HG03354 (cell line): ENCODE measurements at regions not wholly inside any gene's neighbourhood (a gene's known extent, or its start where the extent isn't known, plus 50 kb on each side); places are given as distances from the start of the nearest gene placed in this dataset.

Experiments used
- ATAC-seq: cut with Tn5 transposase; IDR thresholded peaks from one replicate; pipeline ENCODE4 v1.9.1; 2021; ENCODE audit warnings: mild to moderate bottlenecking; ENCODE audit not compliant: unreplicated experiment, poor library complexity, severe bottlenecking

DNA sequence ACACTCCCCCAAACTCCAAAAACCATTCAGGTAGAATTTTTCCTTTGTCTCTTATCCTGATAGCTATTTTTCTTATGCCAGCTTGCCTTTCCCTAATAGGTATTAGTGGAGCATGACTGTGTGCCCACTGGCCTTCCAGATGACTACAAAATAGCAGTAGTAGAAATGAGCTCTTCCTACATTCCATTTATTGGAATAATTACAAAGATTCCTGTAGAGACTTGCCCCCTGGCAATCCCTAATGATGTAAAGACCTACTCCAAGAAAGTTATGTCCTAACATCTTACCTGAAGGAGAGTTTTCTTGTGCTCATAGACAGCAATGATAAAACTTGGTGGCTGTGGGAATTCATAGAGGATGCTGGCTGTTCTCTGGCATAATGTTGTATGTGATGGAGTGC, 501.8 kb downstream of the GATA3 start:
- no peak for ATAC-seq

GRCh38 chr10:8563478-8563877, 509.0 kb downstream of the GATA3 start:
- no peak for ATAC-seq

DNA sequence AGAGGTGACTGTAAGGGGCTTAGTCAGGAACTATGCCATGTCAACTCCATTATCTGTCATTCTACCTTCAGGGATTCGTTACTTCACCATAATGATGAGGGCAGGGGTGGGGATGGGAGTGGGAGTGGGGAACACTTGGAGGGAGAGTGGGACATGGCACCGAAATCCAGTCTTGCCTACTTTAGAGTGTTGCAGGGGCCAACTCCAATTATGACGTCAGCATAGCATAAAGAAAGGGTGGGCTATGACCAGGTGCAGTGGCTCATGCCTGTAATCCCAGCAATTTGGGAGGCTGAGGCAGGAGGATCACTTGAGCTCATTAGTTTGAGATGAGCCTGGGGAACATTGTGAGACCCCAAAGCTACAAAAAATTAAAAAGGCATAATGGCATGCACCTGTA, 512.2 kb downstream of the GATA3 start:
- no peak for ATAC-seq

DNA sequence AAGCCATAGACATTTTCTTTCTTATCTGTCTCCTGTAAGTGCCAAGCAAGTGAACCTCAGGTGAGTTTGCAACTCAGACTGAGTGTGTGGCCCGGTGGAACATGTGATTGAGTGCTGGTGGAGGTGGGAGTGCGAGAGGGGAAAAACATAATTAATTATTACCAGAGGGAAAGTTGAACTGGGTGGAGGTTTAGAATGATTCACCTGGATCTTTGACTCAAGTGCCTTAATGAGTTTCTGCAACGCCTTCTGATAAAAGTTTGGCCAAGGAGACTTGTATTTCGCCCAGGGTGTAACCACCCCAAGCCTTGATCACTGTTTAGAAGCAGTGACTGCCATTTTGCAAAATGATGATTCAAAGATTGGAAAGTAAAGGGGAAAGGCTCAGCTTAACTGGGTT, 513.9 kb downstream of the GATA3 start:
- ATAC-seq: no peak

DNA sequence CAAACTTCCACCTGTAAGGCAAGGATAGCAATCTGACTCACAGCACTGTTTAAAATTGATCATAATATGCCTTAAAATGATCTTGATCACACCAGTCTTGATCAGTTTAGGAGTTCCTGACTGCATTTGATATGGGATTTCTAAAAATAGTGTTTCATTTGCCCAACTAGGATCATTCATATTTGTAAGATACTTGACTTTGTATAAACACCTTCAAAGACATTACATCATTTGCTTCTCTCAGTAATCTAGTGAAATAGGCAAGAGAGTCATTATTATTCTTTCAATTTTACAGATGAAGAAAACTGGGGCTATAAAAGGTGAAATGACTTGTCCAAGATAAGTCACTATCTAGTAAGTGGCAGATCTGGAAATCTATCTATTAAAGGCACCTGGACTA, 521.1 kb downstream of the GATA3 start:
- ATAC-seq: no peak

- ATAC-seq: no peak
Measured at GRCh38 chr10:8576281-8576680, 521.8 kb downstream of the GATA3 start.

DNA sequence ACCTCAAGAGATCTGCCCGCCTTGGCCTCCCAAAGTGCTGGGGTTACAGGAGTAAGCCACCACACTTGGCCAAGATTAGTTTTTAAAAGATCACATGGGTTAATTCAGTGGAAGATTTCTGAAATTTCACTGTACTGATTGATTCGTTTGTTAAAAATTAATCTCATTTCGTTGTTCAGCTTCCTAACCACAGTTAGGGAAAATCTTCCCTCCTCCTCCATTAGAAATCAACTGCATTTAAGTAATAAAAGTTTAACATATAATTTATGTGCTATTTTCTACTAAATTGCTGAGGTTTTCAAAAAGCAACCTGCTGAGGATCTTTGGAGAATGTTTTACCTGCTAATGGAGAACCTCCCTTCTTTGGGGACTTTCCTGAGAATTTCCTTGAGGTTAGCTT, 522.4 kb downstream of the GATA3 start:
- ATAC-seq: no peak

DNA sequence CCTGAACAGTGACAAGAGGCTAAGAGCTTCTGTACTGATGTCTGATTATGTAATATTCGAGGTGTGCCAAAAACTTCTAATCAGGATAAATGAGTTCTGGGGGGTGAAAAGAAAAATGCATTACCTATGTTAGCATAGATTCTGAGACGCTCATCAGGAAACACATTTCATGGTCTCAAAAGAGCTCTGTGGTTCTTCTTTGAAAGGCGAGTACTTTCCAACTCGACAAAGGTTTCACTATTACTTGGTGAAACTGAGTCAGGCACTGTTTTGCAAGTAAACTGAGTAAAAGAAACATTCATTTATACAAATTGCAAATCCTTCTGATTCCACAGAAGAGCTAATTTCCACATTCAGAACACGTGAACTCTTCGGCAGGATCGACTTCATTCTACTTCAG, 523.2 kb downstream of the GATA3 start:
- ATAC-seq: no peak

DNA sequence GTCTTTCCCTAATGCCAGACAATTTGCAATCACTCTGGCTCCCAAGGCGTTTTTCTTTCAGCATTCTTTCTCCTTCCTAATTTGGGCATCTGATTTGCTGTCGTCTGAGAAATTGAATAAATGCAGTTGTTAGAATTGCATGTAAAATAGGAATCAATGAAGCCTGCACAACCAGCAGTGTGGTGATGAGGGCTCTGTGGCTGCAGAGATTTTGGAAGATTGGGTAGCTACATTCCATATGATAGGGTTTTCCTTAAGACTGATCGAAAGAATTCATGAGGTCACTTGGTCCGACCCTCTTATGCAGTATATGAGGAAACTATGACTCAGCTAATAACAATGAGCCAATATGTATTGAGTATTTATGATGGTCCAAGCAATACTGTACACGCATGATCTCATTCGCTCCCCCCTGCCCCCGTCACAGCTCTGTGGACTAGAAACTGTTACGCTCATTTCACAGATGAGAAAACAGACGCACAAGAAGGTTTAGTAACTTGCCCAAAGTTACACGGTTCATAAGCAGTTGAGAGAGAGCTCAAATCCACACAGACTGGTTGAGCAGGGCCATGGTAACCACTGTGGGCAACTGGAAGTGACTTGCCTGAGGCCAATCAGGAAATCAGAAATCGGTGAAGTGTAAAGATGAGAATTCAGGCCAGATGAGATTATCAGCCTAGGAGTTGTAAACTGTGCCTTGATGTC, 527.2 kb downstream of the GATA3 start:
- ATAC-seq: no peak

DNA sequence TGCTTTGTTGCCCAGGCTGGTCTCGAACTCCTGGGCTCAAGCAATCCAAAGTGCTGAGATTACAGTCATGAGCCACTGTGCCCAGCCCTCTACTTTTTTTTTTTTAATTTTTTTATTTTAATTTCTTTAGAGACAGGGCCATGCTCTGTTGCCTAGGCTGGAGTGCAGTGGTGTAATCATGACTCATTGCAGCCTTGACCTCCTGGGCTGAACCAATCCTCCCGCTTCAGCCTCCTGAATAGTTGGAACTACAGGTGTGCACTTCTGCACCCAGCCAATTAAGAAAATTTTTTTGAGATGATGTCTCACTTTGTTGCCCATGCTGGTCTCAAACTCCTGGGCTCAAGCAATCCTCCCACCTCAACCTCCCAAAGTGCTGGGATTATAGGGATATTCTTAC, 528.6 kb downstream of the GATA3 start:
- no peak for ATAC-seq

GRCh38 chr10:8584666-8585065, 530.2 kb downstream of the GATA3 start:
- no peak for ATAC-seq

- no peak for ATAC-seq
Measured at GRCh38 chr10:8586504-8586903, 532.0 kb downstream of the GATA3 start.

DNA sequence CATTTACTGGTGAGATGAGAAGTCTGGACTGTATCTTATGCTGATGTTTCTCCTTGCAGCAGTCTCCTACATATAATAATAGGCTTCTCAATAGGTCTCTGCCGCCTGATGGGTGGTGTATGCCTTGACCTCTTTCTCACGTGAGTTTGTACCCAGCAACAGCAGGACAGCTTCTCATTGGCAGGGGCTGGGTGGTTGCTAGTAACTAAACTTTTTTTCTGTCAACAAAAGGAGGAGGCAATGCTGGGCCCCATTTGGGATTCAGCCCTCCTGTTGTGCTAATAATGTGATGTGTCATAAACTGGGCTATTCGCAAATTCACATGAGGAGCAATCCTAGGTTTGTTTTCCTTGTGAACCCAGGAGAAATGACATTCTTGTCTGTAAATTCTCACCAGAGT, 533.6 kb downstream of the GATA3 start:
- no peak for ATAC-seq

DNA sequence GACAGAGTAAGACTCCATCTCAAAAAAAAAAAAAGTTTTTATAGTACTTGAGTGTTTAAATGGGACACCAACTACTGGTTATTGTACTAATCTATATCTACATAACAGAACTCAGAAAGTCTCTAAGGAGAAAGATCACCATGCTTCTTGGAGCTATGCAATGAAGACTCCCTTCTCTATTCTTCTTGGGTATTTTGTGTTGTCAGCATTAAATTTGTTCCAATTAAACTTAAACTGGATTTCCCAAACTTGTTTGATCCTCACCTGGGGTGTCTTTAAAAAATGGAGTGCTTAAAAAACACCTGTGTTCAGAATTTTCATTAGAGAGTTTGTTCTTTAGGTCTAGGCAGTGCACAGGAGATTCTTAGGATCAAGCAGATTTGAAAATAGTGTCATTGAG, 536.0 kb downstream of the GATA3 start:
- ATAC-seq: no peak

GRCh38 chr10:8591640-8592039, 537.2 kb downstream of the GATA3 start:
- no peak for ATAC-seq

DNA sequence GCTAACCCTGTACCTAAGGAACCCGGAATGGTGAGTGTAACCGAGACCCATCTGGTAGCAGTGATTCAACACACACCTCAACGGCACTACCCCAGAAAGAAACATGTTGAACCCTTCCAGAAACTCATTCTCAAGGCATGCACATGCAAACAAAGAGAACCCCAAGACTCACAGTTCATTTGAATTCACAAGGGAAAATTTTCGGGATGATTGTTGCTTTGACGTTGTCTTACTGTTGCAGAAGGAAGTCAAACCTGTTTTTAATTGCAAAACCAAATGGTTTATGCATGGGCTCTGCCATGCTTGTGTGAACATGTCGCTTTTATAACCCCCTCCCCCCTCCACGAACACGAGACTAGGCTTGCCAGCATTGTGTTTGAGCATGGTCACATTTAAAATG, 539.7 kb downstream of the GATA3 start:
- ATAC-seq: no peak

- ATAC-seq: no peak
Measured at GRCh38 chr10:8594711-8595110, 540.2 kb downstream of the GATA3 start.

DNA sequence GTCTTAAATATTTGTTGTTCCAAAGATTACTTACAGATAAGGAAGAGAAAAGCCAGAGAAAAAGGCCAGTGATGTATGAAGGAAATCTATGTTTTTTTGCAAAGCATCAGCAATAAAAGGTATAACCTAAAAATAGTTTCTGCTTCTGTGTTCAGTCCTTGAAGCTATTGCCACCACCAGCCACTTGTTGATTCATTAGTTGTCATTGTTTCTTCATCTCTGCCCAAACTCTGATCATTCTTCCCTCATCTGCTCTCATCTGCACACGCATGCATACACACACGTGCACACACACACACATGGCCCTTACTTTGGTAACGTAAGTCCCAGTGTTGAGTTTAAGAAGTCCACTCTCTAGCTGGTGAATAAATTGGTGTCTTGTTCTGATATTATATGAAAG, 540.7 kb downstream of the GATA3 start:
- no peak for ATAC-seq

- no peak for ATAC-seq
Measured at GRCh38 chr10:8596929-8597472, 542.5 kb downstream of the GATA3 start.

DNA sequence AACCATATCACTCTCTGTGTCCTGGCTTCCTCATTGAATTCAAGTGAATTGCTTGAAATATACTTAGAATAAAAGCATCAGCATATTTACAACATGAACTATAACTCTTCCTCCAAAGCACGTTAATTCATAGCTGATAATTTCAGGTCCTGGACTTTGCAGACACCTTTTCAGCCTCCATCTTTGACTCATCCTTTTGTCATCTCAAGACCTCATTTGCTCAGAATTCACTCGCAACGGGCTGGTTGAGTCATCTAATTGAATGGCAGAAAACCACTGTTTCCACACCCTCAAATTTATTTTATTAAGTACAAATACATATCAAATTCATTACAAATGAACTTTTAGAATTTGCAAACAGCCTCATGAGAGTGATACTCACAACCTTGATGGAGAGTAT, 545.7 kb downstream of the GATA3 start:
- ATAC-seq: no peak

GRCh38 chr10:8602821-8603220, 548.3 kb downstream of the GATA3 start:
- ATAC-seq: no peak

GRCh38 chr10:8614054-8614565, 559.6 kb downstream of the GATA3 start:
- no peak for ATAC-seq
